HUES6 (cell line): ENCODE measurements at regions not wholly inside any gene's neighbourhood (a gene's known extent, or its start where the extent isn't known, plus 50 kb on each side); places are given as distances from the start of the nearest gene placed in this dataset.

Experiments used
- H3K27ac ChIP-seq: 2 replicates; pipeline ENCODE4 v1.7.0; 2013; ENCODE audit warnings: low read depth, mild to moderate bottlenecking, low read length, inconsistent platforms
- H3K27me3 ChIP-seq: 2 replicates; pipeline ENCODE4 v1.6.1; 2013; ENCODE audit warnings: low read length; ENCODE audit not compliant: control insufficient read depth, insufficient read depth
- H3K36me3 ChIP-seq: 2 replicates; pipeline ENCODE4 v1.6.1; 2013; ENCODE audit warnings: low read length; ENCODE audit not compliant: control insufficient read depth, insufficient read depth
- H3K4me1 ChIP-seq: 2 replicates; pipeline ENCODE4 v1.6.1; 2013; ENCODE audit warnings: low read length; ENCODE audit not compliant: control insufficient read depth, insufficient read depth
- H3K4me3 ChIP-seq: 2 replicates; pipeline ENCODE4 v1.5.1; 2013; ENCODE audit warnings: low read depth, low read length
- H3K9ac ChIP-seq: one replicate; pipeline ENCODE4 v1.6.1; 2013; ENCODE audit warnings: mild to moderate bottlenecking, low read length
- H3K9me3 ChIP-seq: 2 replicates; pipeline ENCODE4 v1.6.1; 2013; ENCODE audit warnings: low read depth, low read length; ENCODE audit not compliant: control insufficient read depth, insufficient read depth

DNA sequence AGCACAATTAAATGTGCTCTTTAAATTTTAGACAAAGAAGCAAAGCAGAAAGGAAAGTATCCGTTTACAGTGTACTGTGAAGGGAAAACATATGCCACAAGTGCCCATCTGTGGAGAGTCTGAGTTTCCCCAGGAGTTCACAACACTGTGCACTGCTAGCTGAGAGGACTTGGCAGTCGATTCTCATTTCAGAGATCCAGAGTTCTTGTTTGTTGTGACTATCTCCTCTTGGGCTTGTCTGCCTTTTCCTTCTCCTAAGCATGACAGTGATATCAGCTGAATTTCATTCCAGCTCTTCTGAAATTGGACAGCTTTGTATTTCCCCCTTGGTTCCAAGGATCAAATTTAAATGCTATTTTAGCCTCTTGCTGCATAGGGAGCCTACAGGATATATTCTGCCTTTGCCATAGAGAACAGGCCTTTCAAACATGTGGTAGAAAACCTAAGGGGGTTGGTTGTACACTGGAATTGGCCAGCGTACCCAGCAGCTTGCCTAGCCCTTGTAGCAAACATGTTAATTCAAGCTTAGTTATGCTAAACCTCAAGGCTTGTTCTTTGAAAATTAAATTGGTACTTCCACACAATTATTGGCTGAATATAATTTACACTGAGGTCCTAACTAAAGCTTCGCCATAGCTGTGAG is 259.2 kb upstream of the NOVA1 start:
- Histone ChIP-seq H3K36me3 (no peaks in the 10 kb centered on the region), H3K27ac (no peak overlapping the region), H3K9me3 (no peaks in the 10 kb centered on the region), H3K4me1 (no peaks in the 10 kb centered on the region), H3K4me3 (no peak overlapping the region), H3K9ac (no peak overlapping the region), H3K27me3 (no peaks in the 10 kb centered on the region)

- no peaks in the 10 kb centered on the region for H3K4me1 ChIP-seq
- H3K27me3 ChIP-seq = no peaks in the 10 kb centered on the region
- H3K4me3 ChIP-seq = no peak overlapping the region
- no peaks in the 10 kb centered on the region for H3K9me3 ChIP-seq
- H3K9ac ChIP-seq = no peak overlapping the region
- H3K27ac ChIP-seq = no peak overlapping the region
- no peaks in the 10 kb centered on the region for H3K36me3 ChIP-seq
These were observed 261.6 kb upstream of the NOVA1 start for GRCh38 chr14:26859483-26859882.

- Histone ChIP-seq H3K36me3 (no peaks in the 10 kb centered on the region), H3K4me3 (no peak overlapping the region), H3K27ac (no peak overlapping the region), H3K9ac (no peak overlapping the region), H3K4me1 (no peaks in the 10 kb centered on the region), H3K9me3 (no peaks in the 10 kb centered on the region), H3K27me3 (no peaks in the 10 kb centered on the region)
These were observed 262.3 kb upstream of the NOVA1 start for GRCh38 chr14:26860111-26860510.

GRCh38 chr14:26863736-26864135 is 265.9 kb upstream of the NOVA1 start:
- no peaks in the 10 kb centered on the region for H3K36me3 ChIP-seq
- no peak overlapping the region for H3K4me3 ChIP-seq
- H3K27me3 ChIP-seq = no peaks in the 10 kb centered on the region
- H3K27ac ChIP-seq = no peak overlapping the region
- H3K4me1 ChIP-seq = no peaks in the 10 kb centered on the region; the same call in 1 of the 2 replicates
- H3K9ac ChIP-seq = no peak overlapping the region
- H3K9me3 ChIP-seq = no peaks in the 10 kb centered on the region

GRCh38 chr14:26866721-26867120 is 268.9 kb upstream of the NOVA1 start:
- Histone ChIP-seq H3K9me3 (no peaks in the 10 kb centered on the region), H3K27me3 (no peaks in the 10 kb centered on the region), H3K4me1 (peaks cover 11% of the 10 kb centered on the region), H3K9ac (no peak overlapping the region), H3K4me3 (no peak overlapping the region), H3K36me3 (no peaks in the 10 kb centered on the region), H3K27ac (no peak overlapping the region)

DNA sequence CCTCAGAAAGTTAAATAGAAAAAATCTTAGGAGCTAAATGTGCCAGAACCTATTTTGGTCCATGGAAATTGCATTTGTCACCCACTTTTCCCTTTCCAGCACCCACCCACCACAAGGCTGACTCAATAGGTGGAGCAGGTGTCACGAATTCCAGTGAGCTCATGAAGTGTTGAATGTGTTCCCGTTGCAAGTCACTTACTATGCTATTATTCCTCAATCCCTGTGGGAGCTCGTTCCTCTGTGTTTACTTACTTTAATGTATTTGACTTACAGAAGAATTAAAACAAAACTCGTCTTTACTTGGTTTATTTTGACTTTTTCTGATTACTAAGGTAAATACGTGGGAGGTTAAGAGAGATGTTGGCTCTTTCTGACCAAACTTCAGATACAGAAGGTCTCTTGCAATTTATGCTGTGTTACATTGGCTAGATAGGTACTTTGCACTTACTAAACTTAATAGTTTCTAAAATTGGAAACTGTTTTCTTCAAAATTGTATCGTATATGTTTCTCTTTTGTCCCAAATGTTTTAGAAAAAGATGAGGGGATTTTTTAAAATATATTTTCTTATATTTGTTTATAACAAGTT is 269.4 kb upstream of the NOVA1 start:
- H3K4me1 ChIP-seq = peaks cover 16% of the 10 kb centered on the region
- H3K9ac ChIP-seq = no peak overlapping the region
- H3K36me3 ChIP-seq = no peaks in the 10 kb centered on the region
- no peak overlapping the region for H3K4me3 ChIP-seq
- H3K27me3 ChIP-seq = no peaks in the 10 kb centered on the region
- no peak overlapping the region for H3K27ac ChIP-seq
- no peaks in the 10 kb centered on the region for H3K9me3 ChIP-seq

DNA sequence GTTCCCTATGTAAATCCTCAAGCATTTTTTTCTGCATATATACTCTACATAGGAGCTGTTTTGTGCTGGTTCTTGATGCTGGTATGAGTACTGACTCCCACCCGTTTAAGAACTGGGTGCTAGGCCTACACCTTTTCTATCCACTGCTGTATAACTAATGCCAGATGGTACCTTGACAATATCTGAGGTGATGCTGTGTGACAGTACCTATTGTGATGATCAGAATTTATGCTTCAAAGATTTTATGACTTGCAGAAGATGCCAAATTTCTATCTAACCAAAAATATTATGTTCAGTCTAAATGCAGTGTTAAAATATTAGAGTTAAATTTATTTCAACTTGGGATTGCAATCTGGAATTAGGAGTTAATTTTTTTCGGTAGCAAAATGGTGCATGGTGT is 272.3 kb upstream of the NOVA1 start:
- no peaks in the 10 kb centered on the region for H3K27me3 ChIP-seq

DNA sequence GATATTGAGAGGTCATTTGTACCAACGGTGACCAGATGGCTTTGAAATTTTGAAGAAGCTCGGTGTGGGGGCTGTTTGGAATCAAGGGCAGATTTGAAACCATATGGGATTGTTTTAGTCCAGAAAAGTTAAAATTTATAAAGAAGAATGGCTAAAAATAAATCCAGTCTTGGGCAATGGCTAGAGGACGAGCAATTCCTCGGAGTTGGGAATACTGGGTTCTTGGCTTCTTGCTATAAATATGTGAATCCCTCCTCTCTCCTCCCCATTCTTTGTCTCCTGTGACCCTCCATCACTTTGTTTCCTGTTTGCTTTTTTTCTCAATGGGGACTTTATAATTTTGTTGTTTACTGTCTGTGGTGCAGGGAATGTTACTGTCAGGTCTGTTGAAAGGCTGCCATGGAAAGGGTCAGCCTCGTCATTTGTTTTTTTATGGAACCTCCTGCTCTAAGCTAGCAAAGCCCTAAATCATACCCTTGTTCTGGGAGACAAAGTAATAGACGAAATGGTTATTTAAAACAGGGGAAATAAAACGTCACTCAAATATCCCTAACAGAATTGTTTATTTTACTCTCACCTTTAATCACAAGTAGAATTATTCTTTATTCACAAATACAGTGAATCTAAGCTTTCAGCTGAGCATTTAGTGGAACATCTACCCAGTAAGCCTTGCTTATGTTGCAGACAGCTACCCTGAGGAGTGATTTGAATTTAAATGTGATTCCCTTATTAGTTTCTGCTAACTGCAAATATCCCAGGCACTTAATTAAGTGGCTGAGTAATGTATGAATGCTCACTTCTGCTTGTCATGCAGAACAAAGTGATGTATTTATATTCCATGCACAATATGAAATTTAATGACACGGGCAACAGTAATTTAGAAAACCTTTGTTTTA is 273.1 kb upstream of the NOVA1 start:
- H3K9ac ChIP-seq = no peak overlapping the region
- H3K4me3 ChIP-seq = no peak overlapping the region
- no peak overlapping the region for H3K27ac ChIP-seq
- no peaks in the 10 kb centered on the region for H3K36me3 ChIP-seq
- H3K9me3 ChIP-seq = no peaks in the 10 kb centered on the region
- no peaks in the 10 kb centered on the region for H3K27me3 ChIP-seq
- H3K4me1 ChIP-seq = peaks cover 23% of the 10 kb centered on the region

More for the DNA sequence above, 272.3 kb upstream of the NOVA1 start:
- H3K9me3 ChIP-seq = no peaks in the 10 kb centered on the region
- no peaks in the 10 kb centered on the region for H3K36me3 ChIP-seq
- H3K4me1 ChIP-seq = peaks cover 23% of the 10 kb centered on the region
- no peak overlapping the region for H3K27ac ChIP-seq
- H3K9ac ChIP-seq = no peak overlapping the region
- H3K4me3 ChIP-seq = no peak overlapping the region

DNA sequence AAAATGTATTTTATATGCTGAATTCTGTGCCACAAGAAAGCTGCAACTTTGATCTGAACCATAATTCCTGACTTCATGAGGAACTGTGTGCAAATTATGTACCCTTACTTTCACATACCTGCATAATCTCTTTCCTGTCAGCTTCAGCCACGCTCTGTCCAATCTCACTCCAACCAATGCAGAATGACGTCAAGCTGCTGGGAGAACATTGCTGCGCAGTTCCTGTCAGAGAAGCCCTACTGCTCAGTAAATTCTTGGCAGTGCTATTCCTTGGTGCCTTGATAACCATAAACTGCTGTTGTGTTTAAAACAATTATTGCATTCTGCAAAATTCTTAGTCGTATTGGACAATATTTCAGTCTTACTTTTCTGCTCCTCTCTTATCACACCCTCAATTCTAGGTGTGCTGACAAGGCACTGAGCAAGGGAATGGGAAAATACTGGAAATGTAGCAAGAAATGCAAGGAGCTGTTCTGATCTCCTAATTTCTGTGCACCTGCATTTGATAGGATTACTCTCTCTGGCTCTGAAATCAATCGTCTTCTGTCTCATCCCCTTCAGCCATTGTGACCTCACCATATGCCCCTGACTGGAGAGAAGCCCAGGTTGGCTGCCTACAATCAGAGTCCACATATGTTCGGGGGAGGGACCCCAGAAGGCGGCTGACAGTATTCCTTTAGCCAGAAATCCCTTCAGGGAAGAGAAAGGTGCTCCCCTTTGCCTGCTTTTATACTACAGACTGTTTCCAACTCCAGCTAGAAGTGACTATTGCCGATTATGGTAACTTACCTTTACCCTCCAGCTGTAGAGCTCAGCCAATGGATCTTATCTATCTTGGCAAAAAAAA is 274.9 kb upstream of the NOVA1 start:
- Histone ChIP-seq H3K4me3 (no peak overlapping the region), H3K4me1 (peaks cover 23% of the 10 kb centered on the region), H3K27me3 (no peaks in the 10 kb centered on the region), H3K9me3 (no peaks in the 10 kb centered on the region), H3K36me3 (no peaks in the 10 kb centered on the region), H3K27ac (no peak overlapping the region), H3K9ac (no peak overlapping the region)

GRCh38 chr14:26873362-26873960 is 275.6 kb upstream of the NOVA1 start:
- Histone ChIP-seq H3K9ac (no peak overlapping the region), H3K27me3 (no peaks in the 10 kb centered on the region), H3K27ac (no peak overlapping the region), H3K4me1 (peaks cover 23% of the 10 kb centered on the region), H3K36me3 (no peaks in the 10 kb centered on the region), H3K4me3 (no peak overlapping the region), H3K9me3 (no peaks in the 10 kb centered on the region)
